ENCODE measurements at regions not wholly inside any gene's neighbourhood (a gene's known extent, or its start where the extent isn't known, plus 50 kb on each side); places are given as distances from the start of the nearest gene placed in this dataset.

- no peak for TF ChIP-seq CTCF (IDR thresholded peaks at IDR 0.05 in 2 of 3, conservative IDR thresholded peaks at IDR 0.05 in 1 of 3; ENCODE audit: borderline replicate concordance in 1 of 3, insufficient read depth in 1 of 3, low read depth in 2 of 3, low read length in 2 of 3)
- TF ChIP-seq JUND (IDR thresholded peaks at IDR 0.05): no peak
- no peak for TF ChIP-seq SP1 (IDR thresholded peaks at IDR 0.05; ENCODE audit: low read depth)
Measured at GRCh38 chr18:71583252-71583651, 960.9 kb downstream of the CBLN2 start.

Measured in HCT116 (cell line).